ENCODE measurements at regions not wholly inside any gene's neighbourhood (a gene's known extent, or its start where the extent isn't known, plus 50 kb on each side); places are given as distances from the start of the nearest gene placed in this dataset.

- no peak overlapping the region for H3K27ac ChIP-seq (ENCODE audit: insufficient read depth, low read length)
- H4K91ac ChIP-seq (ENCODE audit: insufficient read depth, low read depth, low read length): peak overlapping the region; percentile 81; the same call in 1 of the 2 replicates
- 0 out of 2 replicates have a peak overlapping the region, but pooled peaks have one; percentile 44 for H3K23ac ChIP-seq (ENCODE audit: low read depth, low read length)
- peaks cover 66% of the 10 kb centered on the region for H3K4me1 ChIP-seq (ENCODE audit: control insufficient read depth, insufficient read depth, low read length)
- ChIA-PET CTCF (no interaction called here), POLR2A (ENCODE audit: unreplicated experiment) (no interaction called here)
- ATAC-seq (ENCODE audit: low read depth): no peak
- H2AK5ac ChIP-seq (ENCODE audit: low read depth, low read length): peak overlapping the region; percentile 92; the same call in 1 of the 2 replicates
- intact Hi-C loops (cut with micrococcal nuclease) (no loop called here), dilution Hi-C loops (cut with HindIII; ENCODE audit: low sequenced_read_pairs, unreplicated experiment) (no loop called here), in situ Hi-C loops (cut with MboI; ENCODE audit: low sequenced_read_pairs) (no loop called here)
- BruUV-seq (replicated peaks): no TSS peak
- H4K8ac ChIP-seq (ENCODE audit: low read depth in 2 of 2, low read length in 2 of 2): no peak overlapping the region
- H3K9ac ChIP-seq (ENCODE audit: low read depth, low read length): no peak overlapping the region
- no peak for DNase-seq
- H2BK5ac ChIP-seq (ENCODE audit: low read depth, low read length, poor library complexity, severe bottlenecking): no peak overlapping the region
- H3K4ac ChIP-seq (ENCODE audit: low read depth, low read length): 0 out of 2 replicates have a peak overlapping the region, but pooled peaks have one; percentile 72
- H3K14ac ChIP-seq (replicated peaks; ENCODE audit: low read depth, low read length): no peak overlapping the region
- H3K9me1 ChIP-seq (ENCODE audit: insufficient read depth, low read length): peaks cover 36% of the 10 kb centered on the region
- peaks cover 57% of the 10 kb centered on the region for H4K20me1 ChIP-seq (ENCODE audit: insufficient read depth, low read length)
- H3K4me2 ChIP-seq (ENCODE audit: low read depth, low read length): no peak overlapping the region; the same call in 1 of the 2 replicates
- WGBS, 2 experiments (ENCODE audit: extremely low coverage in 2 of 2, insufficient read length in 1 of 2): 100% methylated on average over 5 of the region's 13 CpGs; no CpG with 5 or more reads in 1 of the 2 experiments
- H3K36me3 ChIP-seq (ENCODE audit: control insufficient read depth, insufficient read depth, low read length): peaks cover 5% of the 10 kb centered on the region; the same call in 1 of the 2 replicates
- no peaks in the 10 kb centered on the region for H3K9me3 ChIP-seq (ENCODE audit: control insufficient read depth, insufficient read depth, low read length)
- H2AK9ac ChIP-seq (replicated peaks; ENCODE audit: low read depth, low read length, poor library complexity): peak overlapping the region; percentile 12
- 0 out of 3 replicates have a peak overlapping the region, but pooled peaks have one; percentile 3 for H2BK15ac ChIP-seq (ENCODE audit: low read depth, low read length)
- no peak overlapping the region for H3K4me3 ChIP-seq (ENCODE audit: insufficient read depth, low read depth, low read length)
- peak overlapping the region; percentile 83 for H2BK120ac ChIP-seq (ENCODE audit: low read depth, low read length)
- peak overlapping the region; percentile 3; the same call in 1 of the 2 replicates for H4K5ac ChIP-seq (ENCODE audit: low read depth, low read length)
- no peak overlapping the region for H2BK20ac ChIP-seq (ENCODE audit: low read depth, low read length)
- peak overlapping the region; percentile 65; the same call in 1 of the 2 replicates for H3K18ac ChIP-seq (ENCODE audit: low read depth, low read length)
- H2AFZ ChIP-seq (replicated peaks; ENCODE audit: low read length, poor library complexity): no peak overlapping the region
- peaks cover 38 to 91% of the 10 kb centered on the region in 2 experiments; a peak in 3 of 4 replicates for H3K79me1 ChIP-seq (ENCODE audit: low read depth in 1 of 2, low read length in 2 of 2)
- TF ChIP-seq RFX5 (IDR thresholded peaks at IDR 0.05; ENCODE audit: low read depth, low read length): no peak
- TF ChIP-seq RAD21 (IDR thresholded peaks at IDR 0.05; ENCODE audit: low read length): no peak
- no peak for TF ChIP-seq FOS (IDR thresholded peaks at IDR 0.05; ENCODE audit: low read depth, low read length)
- no peak for TF ChIP-seq NFE2L2 (IDR thresholded peaks at IDR 0.05; ENCODE audit: low read depth, low read length)
- no peak for TF ChIP-seq SMC3 (IDR thresholded peaks at IDR 0.05; ENCODE audit: low read depth, low read length)
- no peak for TF ChIP-seq MAZ (IDR thresholded peaks at IDR 0.05; ENCODE audit: borderline replicate concordance, low read depth, low read length)
- TF ChIP-seq CTCF (conservative IDR thresholded peaks at IDR 0.05; ENCODE audit: low read depth, low read length): no peak
- TF ChIP-seq POLR2A (IDR thresholded peaks at IDR 0.05; ENCODE audit: low read depth, low read length): no peak
- no peak for TF ChIP-seq CEBPB (IDR thresholded peaks at IDR 0.05; ENCODE audit: low read depth, low read length)
- TF ChIP-seq MAFK (IDR thresholded peaks at IDR 0.05; ENCODE audit: low read depth, low read length): no peak
- no peaks in the 10 kb centered on the region for H3K27me3 ChIP-seq (ENCODE audit: control insufficient read depth, insufficient read depth, low read length)
- H3K56ac ChIP-seq (ENCODE audit: extremely low read depth, insufficient read depth, low read length): no peak overlapping the region
Observed at GRCh38 chr1:21340230-21340945, 50.1 kb upstream of the ECE1 start.

Measured in IMR-90 (cell line).